Left ventricle myocardium inferior (tissue), 1 donor: ENCODE measurements at regions not wholly inside any gene's neighbourhood (a gene's known extent, or its start where the extent isn't known, plus 50 kb on each side); places are given as distances from the start of the nearest gene placed in this dataset.

Experiments used
- DNase-seq: peaks from one replicate; pipeline ENCODE4 v3.0.0-alpha.2; 2020
- H3K27ac ChIP-seq: fragments of 200-600 bp; replicated peaks from 2 replicates; pipeline ENCODE4 v1.8.0; 2021
- H3K27me3 ChIP-seq: fragments of 200-600 bp; 2 replicates; pipeline ENCODE4 v1.8.0; 2021; ENCODE audit warnings: low read depth
- H3K36me3 ChIP-seq: fragments of 200-600 bp; 2 replicates; pipeline ENCODE4 v1.8.0; 2021
- H3K4me1 ChIP-seq: fragments of 200-600 bp; 2 replicates; pipeline ENCODE4 v1.8.0; 2021
- H3K4me3 ChIP-seq: fragments of 200-600 bp; 2 replicates; pipeline ENCODE4 v1.8.0; 2021; ENCODE audit warnings: mild to moderate bottlenecking, moderate library complexity
- H3K9me3 ChIP-seq: fragments of 200-600 bp; replicated peaks from 2 replicates; pipeline ENCODE4 v1.8.0; 2021
- CTCF ChIP-seq: fragments of 200-600 bp; IDR thresholded peaks from 2 replicates; pipeline ENCODE4 v1.8.0; 2021; ENCODE audit warnings: antibody characterized with exemption, mild to moderate bottlenecking, borderline replicate concordance
- intact Hi-C: fragments of 100-400 bp; cut with micrococcal nuclease; formaldehyde crosslinking; loops from one replicate; pipeline ENCODE4 v1.11.0; 2022
- donor health status: DM: no; HTN: yes; CAD: no; lungs with severe emphysema.

GRCh38 chr5:85671223-85671970 lies 946.3 kb upstream of the COX7C start:
- Histone ChIP-seq H3K36me3 (no peaks in the 10 kb centered on the region), H3K9me3 (peaks cover 2% of the 10 kb centered on the region), H3K27me3 (no peaks in the 10 kb centered on the region), H3K4me3 (no peak overlapping the region), H3K27ac (no peak overlapping the region), H3K4me1 (no peaks in the 10 kb centered on the region)
- no peak for DNase-seq
- TF ChIP-seq CTCF, result no peak
- intact Hi-C loops, result no loop called here

GRCh38 chr5:85681871-85682270 lies 935.9 kb upstream of the COX7C start:
- peaks cover 13% of the 10 kb centered on the region for H3K9me3 ChIP-seq
- no peaks in the 10 kb centered on the region for H3K4me1 ChIP-seq
- no peak for DNase-seq
- no peaks in the 10 kb centered on the region for H3K27me3 ChIP-seq
- intact Hi-C loops, result no loop called here
- H3K27ac ChIP-seq, result no peak overlapping the region
- no peak overlapping the region for H3K4me3 ChIP-seq
- H3K36me3 ChIP-seq, result no peaks in the 10 kb centered on the region
- TF ChIP-seq CTCF, result no peak

- TF ChIP-seq CTCF, result no peak
- intact Hi-C loops, result no loop called here
- H3K4me1 ChIP-seq, result no peaks in the 10 kb centered on the region
Measured at GRCh38 chr5:85684351-85684750, 933.4 kb upstream of the COX7C start.

GRCh38 chr5:85703296-85703695 lies 914.4 kb upstream of the COX7C start:
- intact Hi-C loops, result no loop called here
- Histone ChIP-seq H3K36me3 (no peaks in the 10 kb centered on the region), H3K27me3 (no peaks in the 10 kb centered on the region), H3K27ac (no peak overlapping the region), H3K4me1 (no peaks in the 10 kb centered on the region), H3K9me3 (no peaks in the 10 kb centered on the region), H3K4me3 (no peak overlapping the region)
- no peak for DNase-seq
- TF ChIP-seq CTCF, result no peak

More at GRCh38 chr5:85684351-85684750, 933.4 kb upstream of the COX7C start:
- no peak overlapping the region for H3K27ac ChIP-seq
- no peaks in the 10 kb centered on the region for H3K27me3 ChIP-seq
- no peak overlapping the region for H3K4me3 ChIP-seq
- peaks cover 13% of the 10 kb centered on the region for H3K9me3 ChIP-seq
- DNase-seq, result no peak
- H3K36me3 ChIP-seq, result no peaks in the 10 kb centered on the region

GRCh38 chr5:85709728-85710127 lies 908.0 kb upstream of the COX7C start:
- Histone ChIP-seq H3K27ac (no peak overlapping the region), H3K4me3 (no peak overlapping the region), H3K9me3 (no peaks in the 10 kb centered on the region), H3K4me1 (no peaks in the 10 kb centered on the region), H3K36me3 (no peaks in the 10 kb centered on the region), H3K27me3 (no peaks in the 10 kb centered on the region)
- TF ChIP-seq CTCF, result no peak
- intact Hi-C loops, result no loop called here
- no peak for DNase-seq
